ENCODE measurements at regions not wholly inside any gene's neighbourhood (a gene's known extent, or its start where the extent isn't known, plus 50 kb on each side); places are given as distances from the start of the nearest gene placed in this dataset.

- Histone ChIP-seq H2BK120ac (ENCODE audit: low read depth, low read length) (no peak overlapping the region), H3K4me2 (ENCODE audit: low read length) (no peak overlapping the region), H3K9ac (ENCODE audit: low read length) (no peak overlapping the region), H3K27ac (ENCODE audit: low read depth, low read length) (no peak overlapping the region), H2BK5ac (ENCODE audit: low read length) (no peak overlapping the region), H2BK15ac (replicated peaks; ENCODE audit: low read depth) (no peak overlapping the region), H3K4me3 (ENCODE audit: low read length) (no peak overlapping the region), H3K4ac (ENCODE audit: low read depth, low read length) (no peak overlapping the region), H2AK5ac (ENCODE audit: low read length) (no peak overlapping the region), H4K8ac (ENCODE audit: low read depth, low read length) (no peak overlapping the region), H3K79me1 (ENCODE audit: low read length) (no peaks in the 10 kb centered on the region), H3K56ac (ENCODE audit: low read length) (no peak overlapping the region), H3K18ac (ENCODE audit: low read length) (no peak overlapping the region), H3K36me3 (ENCODE audit: control insufficient read depth, insufficient read depth, low read length) (no peaks in the 10 kb centered on the region), H3K23ac (ENCODE audit: low read length) (no peak overlapping the region), H3K79me2 (ENCODE audit: control insufficient read depth, insufficient read depth, low read length) (no peaks in the 10 kb centered on the region), H3K4me1 (ENCODE audit: control insufficient read depth, low read depth, low read length) (no peaks in the 10 kb centered on the region), H3K27me3 (ENCODE audit: insufficient read depth, low read length, poor library complexity) (no peaks in the 10 kb centered on the region), H4K5ac (ENCODE audit: low read length) (no peak overlapping the region)
- DNase-seq = no peak
- no CpG with 5 or more reads among the region's 7 CpGs for WGBS (ENCODE audit: extremely low coverage, insufficient coverage, low lambda C conversion rate)
These were observed 105.1 kb upstream of the RBPJ start for GRCh38 chr4:26215725-26216124.

- Histone ChIP-seq H3K4ac (ENCODE audit: low read depth, low read length) (no peak overlapping the region), H3K4me1 (ENCODE audit: control insufficient read depth, low read depth, low read length) (no peaks in the 10 kb centered on the region), H3K4me2 (ENCODE audit: low read length) (no peak overlapping the region), H3K18ac (ENCODE audit: low read length) (no peak overlapping the region), H3K4me3 (ENCODE audit: low read length) (no peak overlapping the region), H3K56ac (ENCODE audit: low read length) (no peak overlapping the region), H3K36me3 (ENCODE audit: control insufficient read depth, insufficient read depth, low read length) (no peaks in the 10 kb centered on the region), H4K8ac (ENCODE audit: low read depth, low read length) (no peak overlapping the region), H2BK5ac (ENCODE audit: low read length) (no peak overlapping the region), H3K9ac (ENCODE audit: low read length) (no peak overlapping the region), H2AK5ac (ENCODE audit: low read length) (no peak overlapping the region), H2BK120ac (ENCODE audit: low read depth, low read length) (no peak overlapping the region), H2BK15ac (replicated peaks; ENCODE audit: low read depth) (no peak overlapping the region), H3K23ac (ENCODE audit: low read length) (no peak overlapping the region), H3K27me3 (ENCODE audit: insufficient read depth, low read length, poor library complexity) (no peaks in the 10 kb centered on the region), H3K27ac (ENCODE audit: low read depth, low read length) (no peak overlapping the region), H3K79me1 (ENCODE audit: low read length) (no peaks in the 10 kb centered on the region), H3K79me2 (ENCODE audit: control insufficient read depth, insufficient read depth, low read length) (no peaks in the 10 kb centered on the region), H4K5ac (ENCODE audit: low read length) (no peak overlapping the region)
- WGBS (ENCODE audit: extremely low coverage, insufficient coverage, low lambda C conversion rate) = no CpG with 5 or more reads among the region's 6 CpGs
- no peak for DNase-seq
These were observed 103.3 kb upstream of the RBPJ start for GRCh38 chr4:26217481-26217880.

- H4K5ac ChIP-seq (ENCODE audit: low read length) = no peak overlapping the region
- no peak overlapping the region for H2BK120ac ChIP-seq (ENCODE audit: low read depth, low read length)
- no peak overlapping the region for H3K4me2 ChIP-seq (ENCODE audit: low read length)
- H4K8ac ChIP-seq (ENCODE audit: low read depth, low read length) = no peak overlapping the region
- no peak overlapping the region for H3K4me3 ChIP-seq (ENCODE audit: low read length)
- no peaks in the 10 kb centered on the region for H3K4me1 ChIP-seq (ENCODE audit: control insufficient read depth, low read depth, low read length)
- peak; percentile 41 for DNase-seq
- no peaks in the 10 kb centered on the region for H3K79me1 ChIP-seq (ENCODE audit: low read length)
- no peak overlapping the region for H3K9ac ChIP-seq (ENCODE audit: low read length)
- no peak overlapping the region for H3K18ac ChIP-seq (ENCODE audit: low read length)
- no peaks in the 10 kb centered on the region for H3K36me3 ChIP-seq (ENCODE audit: control insufficient read depth, insufficient read depth, low read length)
- no CpG with 5 or more reads among the region's 16 CpGs for WGBS (ENCODE audit: extremely low coverage, insufficient coverage, low lambda C conversion rate)
- H2BK15ac ChIP-seq (replicated peaks; ENCODE audit: low read depth) = no peak overlapping the region
- H3K27me3 ChIP-seq (ENCODE audit: insufficient read depth, low read length, poor library complexity) = no peaks in the 10 kb centered on the region
- H3K27ac ChIP-seq (ENCODE audit: low read depth, low read length) = no peak overlapping the region
- H3K79me2 ChIP-seq (ENCODE audit: control insufficient read depth, insufficient read depth, low read length) = no peaks in the 10 kb centered on the region
- H3K23ac ChIP-seq (ENCODE audit: low read length) = no peak overlapping the region
- H3K56ac ChIP-seq (ENCODE audit: low read length) = no peak overlapping the region
- no peak overlapping the region for H2AK5ac ChIP-seq (ENCODE audit: low read length)
- H3K4ac ChIP-seq (ENCODE audit: low read depth, low read length) = no peak overlapping the region
- H2BK5ac ChIP-seq (ENCODE audit: low read length) = no peak overlapping the region
These were observed 102.7 kb upstream of the RBPJ start for GRCh38 chr4:26217961-26218676.

- Histone ChIP-seq H3K4me1 (ENCODE audit: control insufficient read depth, low read depth, low read length) (no peaks in the 10 kb centered on the region), H3K23ac (ENCODE audit: low read length) (no peak overlapping the region), H2BK5ac (ENCODE audit: low read length) (no peak overlapping the region), H3K36me3 (ENCODE audit: control insufficient read depth, insufficient read depth, low read length) (no peaks in the 10 kb centered on the region), H3K18ac (ENCODE audit: low read length) (no peak overlapping the region), H2AK5ac (ENCODE audit: low read length) (no peak overlapping the region), H3K4me3 (ENCODE audit: low read length) (no peak overlapping the region), H3K4me2 (ENCODE audit: low read length) (no peak overlapping the region), H3K27me3 (ENCODE audit: insufficient read depth, low read length, poor library complexity) (no peaks in the 10 kb centered on the region), H3K27ac (ENCODE audit: low read depth, low read length) (no peak overlapping the region), H2BK120ac (ENCODE audit: low read depth, low read length) (no peak overlapping the region), H3K9ac (ENCODE audit: low read length) (no peak overlapping the region), H3K79me1 (ENCODE audit: low read length) (no peaks in the 10 kb centered on the region), H3K79me2 (ENCODE audit: control insufficient read depth, insufficient read depth, low read length) (no peaks in the 10 kb centered on the region), H4K5ac (ENCODE audit: low read length) (no peak overlapping the region), H2BK15ac (replicated peaks; ENCODE audit: low read depth) (no peak overlapping the region), H3K4ac (ENCODE audit: low read depth, low read length) (no peak overlapping the region), H3K56ac (ENCODE audit: low read length) (no peak overlapping the region), H4K8ac (ENCODE audit: low read depth, low read length) (no peak overlapping the region)
- whole genome bisulfite sequencing (ENCODE audit: extremely low coverage, insufficient coverage, low lambda C conversion rate) = no CpG with 5 or more reads among the region's 12 CpGs
- DNase-seq = no peak
These were observed 101.9 kb upstream of the RBPJ start for GRCh38 chr4:26218677-26219605.

GRCh38 chr4:26220696-26221095, 100.1 kb upstream of the RBPJ start:
- no peak overlapping the region for H2AK5ac ChIP-seq (ENCODE audit: low read length)
- H3K79me1 ChIP-seq (ENCODE audit: low read length) = no peaks in the 10 kb centered on the region
- no peak overlapping the region for H4K5ac ChIP-seq (ENCODE audit: low read length)
- no peak overlapping the region for H3K56ac ChIP-seq (ENCODE audit: low read length)
- H3K9ac ChIP-seq (ENCODE audit: low read length) = no peak overlapping the region
- no peak for DNase-seq
- no CpG with 5 or more reads among the region's 4 CpGs for WGBS (ENCODE audit: extremely low coverage, insufficient coverage, low lambda C conversion rate)
- no peaks in the 10 kb centered on the region for H3K36me3 ChIP-seq (ENCODE audit: control insufficient read depth, insufficient read depth, low read length)
- H3K79me2 ChIP-seq (ENCODE audit: control insufficient read depth, insufficient read depth, low read length) = no peaks in the 10 kb centered on the region
- H2BK15ac ChIP-seq (replicated peaks; ENCODE audit: low read depth) = no peak overlapping the region
- no peak overlapping the region for H3K18ac ChIP-seq (ENCODE audit: low read length)
- no peak overlapping the region for H2BK5ac ChIP-seq (ENCODE audit: low read length)
- H3K4me2 ChIP-seq (ENCODE audit: low read length) = no peak overlapping the region
- H3K4ac ChIP-seq (ENCODE audit: low read depth, low read length) = no peak overlapping the region
- H3K23ac ChIP-seq (ENCODE audit: low read length) = no peak overlapping the region
- no peak overlapping the region for H2BK120ac ChIP-seq (ENCODE audit: low read depth, low read length)
- no peaks in the 10 kb centered on the region for H3K4me1 ChIP-seq (ENCODE audit: control insufficient read depth, low read depth, low read length)
- no peak overlapping the region for H3K4me3 ChIP-seq (ENCODE audit: low read length)
- no peak overlapping the region for H3K27ac ChIP-seq (ENCODE audit: low read depth, low read length)
- no peaks in the 10 kb centered on the region for H3K27me3 ChIP-seq (ENCODE audit: insufficient read depth, low read length, poor library complexity)
- H4K8ac ChIP-seq (ENCODE audit: low read depth, low read length) = no peak overlapping the region

Data from mesendoderm (in vitro differentiated cells).